NCI-H2029 treated with DMSO at 0.1 percent for 48 hours (cell line): ENCODE measurements at regions not wholly inside any gene's neighbourhood (a gene's known extent, or its start where the extent isn't known, plus 50 kb on each side); places are given as distances from the start of the nearest gene placed in this dataset.
A peak's percentile ranks its signal among the peaks of the same experiment; 100 is the strongest.
"Not testable (repeated sequence)": the region's sequence is repeated elsewhere in the genome, so short reads cannot be mapped to it uniquely, and the experiment has no call there.

Experiments used
- DNase-seq: peaks from one replicate; lab custom pipeline; 2025; lab: John Stamatoyannopoulos, UW

DNA sequence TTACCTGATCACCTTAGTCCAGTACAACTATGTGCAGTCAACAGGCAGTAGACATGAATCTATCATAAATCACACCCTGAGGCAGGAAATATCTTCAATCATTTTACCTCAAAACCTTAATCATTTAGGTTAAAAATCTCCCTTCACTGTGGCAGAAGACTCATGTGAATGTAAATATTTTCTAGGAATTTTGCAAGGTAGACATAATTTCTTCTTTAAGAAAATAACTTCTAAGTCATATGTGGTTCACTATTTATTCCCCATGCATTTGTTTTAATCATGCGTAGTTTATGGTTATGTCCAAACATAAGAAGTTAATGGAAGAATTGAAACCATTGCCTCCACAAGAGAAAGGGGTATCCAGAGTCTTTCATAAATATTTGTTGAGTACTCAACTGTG, 97.0 kb downstream of the HMHB1 start:
- no peak for DNase-seq

- DNase-seq = no peak
These were observed 101.2 kb downstream of the HMHB1 start for GRCh38 chr5:143913008-143913752.

DNA sequence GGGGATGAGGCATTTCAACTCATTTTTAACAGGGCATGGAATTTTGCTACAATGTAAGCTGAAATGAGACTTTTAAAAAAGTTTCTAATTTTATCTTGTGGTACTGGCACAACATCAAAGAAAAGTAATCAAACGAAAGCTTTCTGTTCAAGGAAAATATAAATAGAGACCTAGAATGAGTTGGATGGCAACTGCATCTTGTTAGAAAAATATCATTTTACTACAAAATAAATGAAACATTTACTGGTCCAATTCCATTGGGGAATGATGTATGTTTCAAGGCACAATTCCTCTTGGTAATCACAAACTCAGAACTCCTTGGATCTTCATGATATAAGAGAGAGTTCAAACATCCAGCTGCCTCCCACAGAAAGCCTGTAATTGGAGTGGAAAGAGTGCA, 102.8 kb downstream of the HMHB1 start:
- DNase-seq = no peak

GRCh38 chr5:143916451-143916850, 104.5 kb downstream of the HMHB1 start:
- no peak for DNase-seq

- no peak for DNase-seq
These were observed 107.0 kb downstream of the HMHB1 start for GRCh38 chr5:143918961-143919360.

- no peak for DNase-seq
These were observed 108.8 kb downstream of the HMHB1 start for GRCh38 chr5:143920772-143921171.

DNA sequence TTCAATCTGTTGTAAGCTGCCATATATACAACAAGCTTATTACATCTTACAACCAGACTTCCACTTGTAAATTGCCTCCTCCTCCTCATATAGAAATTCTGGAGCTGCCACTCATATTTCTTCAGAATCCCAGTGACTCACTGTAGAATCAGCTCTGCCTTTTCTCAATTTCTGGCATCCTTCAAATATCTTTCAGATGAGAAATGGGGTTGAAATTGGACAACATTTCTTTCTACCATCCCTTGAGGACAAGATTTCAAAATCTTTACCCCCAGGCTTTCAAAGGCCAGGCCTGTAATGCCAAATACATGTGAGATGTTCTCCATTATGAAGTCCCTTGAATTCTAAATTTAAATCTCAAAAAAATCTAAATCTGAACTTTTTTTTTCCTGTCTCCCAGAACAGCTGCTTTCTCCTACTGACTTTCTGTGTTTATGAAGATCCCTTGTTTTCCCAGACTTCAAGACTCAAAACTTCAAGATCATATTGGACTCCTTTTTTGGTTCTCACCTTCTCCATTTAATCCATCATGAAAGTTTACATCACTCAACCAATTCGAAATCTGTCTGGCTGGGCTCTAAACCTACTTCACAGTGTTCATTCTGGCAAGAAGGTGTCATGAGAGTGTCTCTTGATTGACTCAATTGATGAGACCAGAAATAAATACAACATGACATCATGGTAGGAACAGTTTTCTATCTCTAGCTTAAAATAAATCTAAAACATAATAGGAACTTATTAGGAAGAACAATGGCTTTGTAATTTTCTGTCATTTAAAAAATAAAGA, 109.8 kb downstream of the HMHB1 start:
- no peak for DNase-seq

DNA sequence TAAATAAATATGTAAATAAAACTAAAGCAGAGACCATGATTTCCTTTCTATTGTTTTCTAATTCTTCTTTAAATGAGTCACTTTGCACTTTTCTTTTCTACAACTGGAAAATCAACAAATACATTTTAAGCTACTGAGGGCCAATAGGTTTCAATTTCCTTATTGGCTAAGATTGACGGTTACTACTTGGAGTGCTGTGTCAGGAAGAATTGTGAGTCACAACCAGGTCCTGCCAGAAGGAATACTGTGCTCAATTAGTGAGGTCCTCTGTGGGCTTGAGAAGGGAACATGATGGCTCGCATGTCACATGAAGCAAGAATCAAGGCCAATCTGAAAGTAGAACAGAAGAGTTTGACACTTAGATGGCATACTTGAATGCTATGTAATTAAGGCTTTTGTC, 110.8 kb downstream of the HMHB1 start:
- DNase-seq = no peak

GRCh38 chr5:143923634-143924266, 111.8 kb downstream of the HMHB1 start:
- no peak for DNase-seq

DNA sequence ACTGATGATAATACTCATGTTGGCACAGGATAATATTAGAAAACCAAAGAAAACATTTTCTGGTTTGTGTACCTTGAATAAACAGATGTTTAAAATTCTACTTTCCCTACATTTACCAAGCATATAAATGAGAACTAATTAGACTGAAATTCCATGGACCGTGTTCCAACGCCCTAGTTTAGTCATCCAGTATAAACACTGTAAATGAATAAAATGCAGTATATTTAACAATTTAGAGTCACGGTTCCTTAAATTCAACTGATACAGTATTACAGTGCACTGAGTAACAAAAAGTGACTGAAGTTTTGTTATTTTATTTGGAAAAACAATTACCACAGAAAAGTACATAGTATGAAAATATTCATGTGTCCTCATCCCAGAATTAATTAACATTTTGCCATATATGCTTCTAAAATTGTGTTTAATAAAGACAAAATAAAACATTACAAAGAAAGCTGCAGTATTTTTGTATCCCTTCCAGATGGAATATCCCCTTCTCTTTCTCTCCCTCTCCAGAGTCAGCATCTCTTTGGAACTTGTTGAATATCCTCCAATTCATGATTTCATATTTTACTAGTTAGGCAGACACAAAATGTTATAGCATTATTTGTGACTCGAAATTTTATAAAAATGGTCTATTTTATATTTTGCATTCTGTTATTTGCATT, 112.5 kb downstream of the HMHB1 start:
- DNase-seq = no peak

DNA sequence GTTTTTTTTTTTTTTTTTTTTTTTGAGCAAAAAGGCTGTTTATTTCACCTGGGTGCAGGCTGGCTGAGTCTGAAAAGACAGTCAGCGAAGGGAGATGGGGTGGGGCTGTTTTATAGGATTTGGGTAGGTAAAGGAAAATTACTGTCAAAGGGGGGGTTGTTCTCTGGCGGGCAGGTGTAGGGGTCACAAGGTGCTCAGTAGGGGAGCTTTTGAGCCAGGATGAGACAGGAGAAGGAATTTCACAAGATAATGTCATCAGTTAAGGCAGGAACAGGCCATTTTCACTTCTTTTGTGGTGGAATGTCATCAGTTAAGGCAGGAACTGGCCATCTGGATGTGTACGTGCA, 113.0 kb downstream of the HMHB1 start:
- not testable (repeated sequence) for DNase-seq

DNA sequence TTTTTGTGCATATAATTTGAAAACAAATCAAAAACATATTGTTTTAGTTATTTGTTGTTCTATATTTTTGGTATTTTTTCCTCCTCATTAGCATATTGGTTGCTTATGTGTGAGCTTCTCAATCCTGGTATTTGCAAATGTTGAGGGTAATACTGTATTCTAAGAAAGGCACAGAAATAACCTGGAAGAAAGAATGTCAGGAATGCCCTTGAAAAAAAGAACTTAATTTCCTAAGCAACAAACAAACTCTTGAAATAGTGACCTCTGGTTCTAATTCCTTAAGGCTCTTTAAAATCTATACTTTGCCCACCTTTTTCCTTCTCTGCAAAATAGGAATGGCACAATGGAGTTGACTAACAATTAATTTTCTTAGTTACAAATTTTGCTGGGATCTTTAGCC, 117.5 kb downstream of the HMHB1 start:
- no peak for DNase-seq

DNA sequence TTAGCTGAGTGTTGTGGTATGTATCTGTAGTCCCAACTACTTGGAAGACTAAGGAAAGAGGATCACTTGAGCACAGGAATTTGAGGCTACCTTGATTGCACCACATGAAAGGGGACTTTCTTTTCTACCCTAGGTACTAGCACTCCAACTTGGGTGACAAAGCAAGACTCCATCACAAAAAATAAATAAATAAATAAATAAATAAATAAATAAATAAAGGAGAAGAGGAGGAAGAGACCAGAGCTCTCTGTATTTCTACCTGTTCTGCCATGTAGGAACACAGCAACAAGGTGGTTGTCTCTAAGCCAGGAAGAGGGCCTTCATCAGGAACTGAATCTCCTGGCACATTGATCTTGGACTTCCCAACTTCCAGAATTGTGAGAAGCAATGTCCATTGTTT, 118.6 kb downstream of the HMHB1 start:
- DNase-seq = no peak

DNA sequence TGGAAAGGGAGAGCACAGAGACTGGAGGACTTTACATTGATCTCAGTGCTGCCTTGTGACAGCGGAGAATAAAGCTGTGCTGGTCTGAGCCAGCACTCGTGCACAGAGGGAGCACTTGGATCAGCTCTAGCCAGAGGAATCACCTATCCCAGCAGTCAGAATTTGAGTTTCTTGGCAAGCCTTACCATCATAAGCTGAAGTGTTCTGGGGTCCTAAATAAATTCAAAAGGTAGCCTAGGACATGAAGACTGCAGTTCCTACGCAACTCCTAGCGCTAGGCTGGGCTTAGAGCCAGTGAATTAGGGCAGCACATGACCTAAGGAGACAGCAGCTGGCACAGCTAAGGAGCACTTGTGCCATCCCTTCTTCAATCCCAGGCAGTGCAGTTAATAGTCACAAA, 119.5 kb downstream of the HMHB1 start:
- DNase-seq = peak; percentile 64

GRCh38 chr5:143931986-143932385, 120.0 kb downstream of the HMHB1 start:
- DNase-seq = no peak

DNA sequence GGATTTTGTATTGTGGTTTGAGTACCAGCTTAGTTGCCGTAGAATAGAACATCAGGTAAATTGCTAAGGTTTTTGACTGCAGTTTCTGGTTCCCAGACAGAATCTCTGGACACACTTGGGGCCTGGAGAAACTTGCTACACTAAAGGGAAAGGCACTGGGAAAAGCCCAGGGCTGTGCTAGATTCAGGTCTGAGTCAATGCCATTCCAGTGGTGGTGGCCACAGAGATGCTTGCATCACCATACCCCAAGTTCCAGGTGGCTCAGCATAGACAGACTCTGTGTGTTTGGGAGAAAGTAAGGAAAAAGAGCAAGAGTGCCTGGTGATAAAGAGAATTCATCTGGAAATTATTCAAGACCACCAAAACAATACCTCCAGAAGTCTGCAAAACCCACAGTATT, 120.6 kb downstream of the HMHB1 start:
- no peak for DNase-seq

GRCh38 chr5:143933451-143933850, 121.5 kb downstream of the HMHB1 start:
- DNase-seq = no peak

DNA sequence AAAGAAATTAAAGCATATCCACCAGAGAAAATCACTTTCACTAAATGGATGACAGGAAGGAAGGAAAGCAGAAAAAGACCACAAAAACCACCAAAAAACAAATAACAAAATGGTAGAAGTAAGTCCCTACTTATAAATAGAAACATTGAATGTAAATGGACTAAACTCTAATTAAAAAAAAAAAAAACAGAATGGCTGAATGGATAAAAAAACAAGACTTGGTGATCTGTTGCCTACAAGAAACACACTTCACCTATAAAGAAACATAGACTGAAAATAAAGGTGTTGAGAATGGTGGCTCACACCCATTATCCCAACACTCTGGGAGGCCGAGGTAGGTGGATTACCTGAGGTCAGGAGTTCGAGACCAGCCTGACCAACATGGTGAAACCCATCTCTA, 122.9 kb downstream of the HMHB1 start:
- DNase-seq = no peak

- DNase-seq = no peak
These were observed 126.3 kb downstream of the HMHB1 start for GRCh38 chr5:143938230-143938629.

GRCh38 chr5:143946837-143947236, 134.9 kb downstream of the HMHB1 start:
- DNase-seq = no peak

GRCh38 chr5:143947313-143947712, 135.4 kb downstream of the HMHB1 start:
- no peak for DNase-seq

DNA sequence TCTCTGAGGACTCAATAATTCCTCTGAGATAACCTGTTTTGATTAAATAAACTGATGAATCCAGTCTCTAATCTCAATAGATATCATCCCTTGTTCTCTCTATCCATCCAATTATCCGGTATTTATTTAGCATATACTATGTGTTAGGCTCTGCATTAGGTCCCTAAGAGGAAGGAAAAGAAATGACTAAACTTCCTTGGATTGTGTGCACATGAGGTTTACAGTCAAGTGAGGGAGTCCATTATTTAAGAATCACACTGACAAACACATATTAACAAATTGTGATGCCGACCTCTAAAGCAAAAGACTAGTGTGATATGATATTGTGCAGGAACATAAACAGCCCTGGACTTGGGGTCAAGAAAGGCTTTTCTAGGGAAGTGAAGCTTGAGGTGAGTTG, 140.8 kb downstream of the HMHB1 start:
- DNase-seq = no peak

DNA sequence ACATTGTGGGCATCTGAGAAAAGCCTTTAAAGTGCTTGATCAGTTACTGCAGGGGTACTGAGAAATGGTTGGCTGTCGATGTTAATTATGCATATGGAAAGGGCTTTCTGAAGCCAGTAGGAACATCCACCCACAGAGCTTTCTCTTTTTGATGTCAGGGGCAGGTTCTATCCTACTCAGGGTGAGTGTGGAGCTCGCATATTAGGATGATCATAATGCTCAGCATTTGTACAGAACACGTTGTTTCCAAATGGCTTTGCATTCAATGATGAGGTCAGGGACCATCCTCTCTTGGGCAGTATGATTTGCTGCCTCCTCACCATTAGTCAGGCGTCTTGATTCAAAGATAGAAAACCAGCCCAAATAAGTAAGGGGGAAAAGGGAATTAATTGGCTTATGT, 141.9 kb downstream of the HMHB1 start:
- no peak for DNase-seq
